Sciatic nerve (tissue), 2 donors: ENCODE measurements at regions not wholly inside any gene's neighbourhood (a gene's known extent, or its start where the extent isn't known, plus 50 kb on each side); places are given as distances from the start of the nearest gene placed in this dataset.

ENCODE experiments used
- ATAC-seq: fragments of 200-7000 bp; cut with Tn5 transposase; one replicate; pipeline ENCODE4 v1.9.1; 2020; ENCODE audit warnings: mild to moderate bottlenecking, moderate library complexity
- DNase-seq: peaks from one replicate; pipeline ENCODE4 v3.0.0-alpha.2; 2020; ENCODE audit warnings: low spot score
- intact Hi-C: fragments of 100-400 bp; cut with DNase I; formaldehyde crosslinking; loops from one replicate; pipeline ENCODE4 v1.14.2; 2022
- donor health status: DM: no; HTN: no; CAD: no.
- donor health status: DM: no; HTN: no; CAD: no.

GRCh38 chr3:54028372-54028771 is 94.0 kb upstream of the CACNA2D3 start:
- ATAC-seq = no peak

DNA sequence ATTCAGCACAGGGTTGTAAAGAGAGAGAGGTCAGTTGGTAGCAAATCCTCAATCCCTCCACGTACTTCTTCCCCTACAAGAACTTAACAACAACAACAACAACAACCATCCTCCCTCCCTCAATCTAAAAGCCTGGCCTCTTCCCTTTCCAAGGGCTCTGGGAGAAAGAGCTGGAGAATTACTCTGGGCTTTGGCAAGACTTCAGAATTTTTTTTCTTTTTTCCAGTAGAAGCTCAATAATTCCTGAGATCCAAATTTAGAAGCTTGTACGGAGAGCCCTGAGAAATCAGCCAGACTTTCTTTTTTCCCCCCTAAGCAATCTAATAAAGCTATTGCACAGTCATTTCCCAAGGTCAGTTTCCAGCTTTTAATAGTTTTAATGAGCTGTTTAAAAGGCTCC is 95.8 kb upstream of the CACNA2D3 start:
- DNase-seq = no peak
- intact Hi-C loops = no loop called here
- ATAC-seq = no peak

More at GRCh38 chr3:54028372-54028771, 94.0 kb upstream of the CACNA2D3 start:
- intact Hi-C loops = no loop called here
- no peak for DNase-seq

DNA sequence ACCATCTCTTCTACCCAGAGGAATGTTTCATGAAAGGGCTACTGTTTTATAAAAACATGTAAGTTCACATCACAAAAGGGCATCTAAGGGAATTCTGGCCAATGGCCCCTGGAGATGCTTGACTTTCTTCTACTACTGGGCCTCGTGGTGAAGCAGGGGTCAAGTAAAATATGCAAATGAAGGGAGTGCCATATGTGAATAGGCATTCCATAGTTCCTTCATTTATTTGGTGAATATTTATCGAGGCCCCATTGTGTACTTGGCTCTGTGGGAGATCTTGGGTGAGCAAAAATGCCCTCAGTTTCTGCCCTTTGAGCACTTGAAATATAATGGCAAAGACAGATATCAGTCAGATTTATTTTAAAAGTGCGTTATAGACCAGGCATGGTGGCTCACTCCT is 101.3 kb upstream of the CACNA2D3 start:
- intact Hi-C loops = no loop called here
- no peak for ATAC-seq
- DNase-seq = no peak

GRCh38 chr3:54020436-54020835 is 101.9 kb upstream of the CACNA2D3 start:
- intact Hi-C loops = no loop called here
- no peak for ATAC-seq
- DNase-seq = no peak

DNA sequence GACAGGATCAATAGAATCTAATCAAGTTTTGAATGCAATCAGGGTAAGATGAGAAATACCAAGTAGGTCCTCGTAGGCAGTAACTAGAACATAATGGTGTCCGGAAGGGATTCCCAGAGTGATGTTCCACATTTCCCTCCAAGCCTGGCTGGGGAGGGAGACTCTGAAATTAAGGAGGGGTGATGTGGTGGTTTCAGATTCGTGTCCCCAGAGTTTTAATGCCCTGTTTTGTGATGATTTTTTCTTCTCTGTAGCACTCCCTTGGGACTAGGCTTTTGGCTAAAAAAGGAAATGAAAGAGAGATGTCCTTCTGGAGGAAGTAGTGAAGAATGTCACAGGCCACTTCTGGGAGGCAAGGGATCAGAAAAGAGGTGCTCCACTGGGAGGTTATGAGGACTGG is 108.3 kb upstream of the CACNA2D3 start:
- DNase-seq (no peak), ATAC-seq (no peak)
- intact Hi-C loops = no loop called here

DNA sequence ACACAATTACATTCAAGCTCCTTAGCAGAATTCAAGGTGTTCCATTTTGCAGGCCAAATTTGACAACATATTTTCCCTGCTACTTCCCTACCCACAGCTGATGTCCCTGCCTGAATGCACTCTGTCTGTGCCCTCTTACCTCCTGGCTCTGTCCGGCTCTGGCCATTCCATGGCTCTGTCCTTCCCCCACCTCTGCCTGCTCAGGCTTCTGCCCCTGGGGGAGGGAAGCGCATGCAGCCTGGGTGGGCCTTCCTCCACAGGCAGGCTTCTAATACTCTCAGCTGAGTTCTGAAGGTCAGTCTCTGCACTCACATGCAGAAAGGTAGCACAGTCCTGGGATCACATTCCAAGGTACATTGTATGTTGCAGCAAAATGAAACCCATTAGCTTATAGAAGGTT is 113.6 kb upstream of the CACNA2D3 start:
- DNase-seq = no peak
- intact Hi-C loops = no loop called here
- no peak for ATAC-seq

- intact Hi-C loops = no loop called here
- DNase-seq (no peak), ATAC-seq (no peak)
Measured at GRCh38 chr3:54008099-54008498, 114.3 kb upstream of the CACNA2D3 start.

DNA sequence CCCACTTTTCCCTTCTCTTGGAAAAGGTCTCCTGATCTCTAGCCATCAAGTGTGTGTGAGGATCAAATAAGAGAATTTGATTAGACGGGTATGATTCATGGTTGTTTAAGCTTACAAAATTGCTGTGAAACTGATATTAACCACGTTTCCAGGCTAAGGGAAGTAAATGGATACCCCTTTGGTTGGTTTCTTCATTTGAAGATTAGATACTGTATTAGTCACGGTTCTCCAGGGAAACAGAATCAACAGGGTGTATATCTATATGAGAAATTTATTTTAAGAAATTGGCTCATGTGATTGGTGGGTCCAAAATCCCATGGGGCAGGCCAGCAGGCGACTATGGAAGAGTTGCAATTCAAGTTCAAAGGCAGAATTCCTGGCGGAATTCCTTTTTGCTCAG is 112.7 kb upstream of the SELENOK start:
- ATAC-seq (no peak), DNase-seq (no peak)
- intact Hi-C loops = no loop called here

DNA sequence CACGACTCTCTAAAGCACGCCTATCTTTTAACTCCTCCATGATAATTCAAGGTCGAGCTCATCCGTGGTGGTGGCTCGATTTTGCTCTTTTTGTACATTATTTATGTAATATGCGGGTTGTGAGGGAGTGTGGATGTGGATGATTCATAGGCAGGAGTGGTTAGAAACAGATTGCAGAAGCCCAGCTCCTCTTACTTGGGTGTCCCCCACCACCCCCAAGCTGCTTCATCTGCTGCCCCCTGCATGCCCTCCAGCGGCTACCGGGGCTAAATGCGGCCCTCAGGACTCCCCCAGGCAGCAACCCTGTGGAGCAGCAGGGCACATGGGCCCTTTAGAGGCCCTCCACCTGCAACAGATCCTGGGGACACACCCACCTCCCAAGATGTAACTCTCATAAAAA is 111.5 kb upstream of the SELENOK start:
- DNase-seq (no peak), ATAC-seq (no peak)
- intact Hi-C loops = no loop called here

- no peak for DNase-seq
- intact Hi-C loops = no loop called here
- no peak for ATAC-seq
Measured at GRCh38 chr3:53999725-54000124, 108.1 kb upstream of the SELENOK start.

GRCh38 chr3:53998980-53999379 is 107.3 kb upstream of the SELENOK start:
- ATAC-seq (no peak), DNase-seq (no peak)
- intact Hi-C loops = no loop called here

DNA sequence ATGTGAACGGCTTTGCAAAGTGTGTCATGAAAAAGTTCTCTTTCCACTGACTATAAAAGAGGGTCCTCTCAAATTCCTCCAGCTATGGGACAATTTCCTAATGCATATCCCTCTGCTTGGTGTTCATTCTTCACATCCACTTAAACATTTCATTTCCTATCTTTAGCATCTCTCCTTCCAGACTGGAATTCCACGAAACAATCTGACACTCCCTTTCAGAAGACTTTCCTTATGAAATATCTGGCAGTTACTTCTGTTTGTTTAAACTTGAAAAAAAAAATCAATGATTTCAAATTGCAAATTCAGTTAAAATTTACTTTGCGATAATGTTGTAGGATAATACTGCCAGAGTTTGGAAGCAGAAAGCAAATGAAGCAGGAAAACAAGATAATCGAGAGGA is 105.8 kb upstream of the SELENOK start:
- no peak for ATAC-seq
- intact Hi-C loops = no loop called here

GRCh38 chr3:53996141-53996874 is 104.6 kb upstream of the SELENOK start:
- peak; percentile 26 for ATAC-seq

More for the DNA sequence above, 105.8 kb upstream of the SELENOK start:
- no peak for DNase-seq

DNA sequence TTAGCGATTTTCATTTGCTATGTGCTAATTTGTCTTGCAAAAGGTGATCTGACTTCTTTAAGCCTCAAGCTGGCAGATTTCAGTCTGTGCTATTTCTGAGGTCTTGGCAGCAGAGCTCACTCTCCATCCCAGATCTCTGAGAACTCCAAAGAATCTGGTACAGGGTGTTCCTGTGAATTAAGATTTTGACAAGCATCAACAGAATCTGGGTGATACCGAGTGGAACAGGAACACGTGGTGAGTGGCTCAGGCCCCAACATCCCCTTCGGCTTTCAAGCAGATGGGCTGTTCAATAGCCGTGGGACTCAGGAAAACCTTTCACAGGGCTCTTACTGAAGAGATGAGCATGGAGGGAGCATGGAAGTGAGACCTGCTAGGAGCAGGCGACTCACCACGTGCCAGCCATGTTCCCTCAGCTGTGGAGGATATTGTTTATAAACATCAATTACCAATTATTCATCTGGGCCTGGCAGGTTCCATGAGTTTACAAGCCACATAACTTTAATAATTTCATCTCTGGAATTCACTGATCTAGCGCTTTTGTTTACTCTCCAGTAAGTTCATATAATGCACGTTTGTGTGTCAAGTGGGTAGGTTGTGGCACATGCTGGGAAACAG is 103.4 kb upstream of the SELENOK start:
- intact Hi-C loops = no loop called here
- ATAC-seq (no peak), DNase-seq (no peak)

More at GRCh38 chr3:53996141-53996874, 104.6 kb upstream of the SELENOK start:
- no peak for DNase-seq
- intact Hi-C loops = no loop called here

DNA sequence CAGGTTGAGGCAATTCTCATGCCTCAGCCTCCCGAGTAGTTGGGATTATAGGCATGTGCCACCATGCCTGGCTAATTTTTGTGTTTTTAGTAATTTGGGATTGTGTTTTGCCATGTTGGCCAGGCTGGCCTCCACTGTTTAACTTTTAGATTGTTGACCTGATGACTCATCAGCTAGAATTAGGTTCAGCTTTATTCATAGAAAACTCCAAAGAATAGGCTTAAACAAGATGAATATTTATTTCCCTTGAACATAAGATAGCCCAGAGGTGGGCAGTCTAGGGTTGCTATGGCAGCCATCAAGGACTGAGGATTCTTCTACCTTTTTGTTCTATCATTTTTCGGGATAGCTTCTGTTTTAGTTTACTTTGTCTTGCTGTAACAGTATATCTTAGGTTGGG is 99.6 kb upstream of the SELENOK start:
- intact Hi-C loops = no loop called here
- ATAC-seq (no peak), DNase-seq (no peak)

DNA sequence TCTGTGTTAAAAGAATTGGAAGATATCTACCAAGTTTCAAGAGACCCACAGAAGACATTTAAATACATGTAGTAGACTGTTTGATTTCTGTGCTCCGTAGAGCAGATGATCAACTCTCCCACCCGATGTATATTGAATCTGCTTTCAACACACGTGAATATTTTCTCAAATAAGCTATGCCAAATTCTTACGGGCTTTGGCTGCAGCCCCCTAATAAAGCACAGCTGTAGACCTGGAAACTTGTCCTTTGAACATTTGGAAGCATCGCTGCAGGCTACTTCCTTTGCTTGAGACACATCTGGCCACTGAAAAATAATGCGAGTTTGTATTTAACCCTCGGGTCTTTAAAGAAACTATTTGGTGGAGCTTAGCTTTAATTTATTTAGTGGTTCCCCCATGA is 98.3 kb upstream of the SELENOK start:
- ATAC-seq (no peak), DNase-seq (no peak)
- intact Hi-C loops = no loop called here

DNA sequence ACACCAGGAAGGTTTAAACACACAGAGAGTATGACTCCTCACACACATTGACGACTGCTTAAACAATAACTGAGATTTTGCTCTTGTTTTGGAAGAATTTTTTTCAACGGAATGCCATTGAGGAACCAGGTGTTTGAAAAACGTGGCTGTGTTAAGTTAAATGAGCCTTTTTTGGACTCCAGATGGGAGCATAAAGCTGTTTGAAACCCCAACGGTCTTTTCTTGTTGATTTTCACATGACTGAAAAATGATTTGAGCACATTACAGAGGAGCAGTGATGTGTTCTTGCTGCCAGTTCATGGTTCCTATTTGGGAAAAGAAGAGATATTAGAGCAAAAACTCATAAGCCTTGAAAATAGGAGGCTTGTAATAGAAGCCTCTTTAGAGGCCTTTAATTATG is 97.8 kb upstream of the SELENOK start:
- ATAC-seq = no peak
- DNase-seq = no peak
- intact Hi-C loops = no loop called here

DNA sequence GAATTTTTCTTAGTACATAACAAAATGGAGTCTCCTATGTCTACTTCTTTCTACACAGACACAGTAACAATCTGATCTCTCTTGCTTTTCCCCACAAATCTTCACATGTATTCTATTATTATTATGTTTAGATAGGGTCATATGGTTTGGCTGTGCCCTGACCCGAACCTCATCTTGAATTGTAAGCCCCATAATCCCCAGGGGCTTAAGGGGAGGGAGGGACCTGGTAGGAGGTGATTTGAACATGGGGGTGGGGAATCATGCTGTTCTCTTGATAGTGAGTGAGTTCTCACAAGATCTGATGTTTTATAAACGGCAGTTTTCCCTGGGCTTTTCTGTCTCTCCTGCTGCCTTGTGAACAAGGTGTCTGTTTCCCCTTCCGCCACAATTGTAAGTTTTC is 86.7 kb upstream of the SELENOK start:
- ATAC-seq (no peak), DNase-seq (no peak)
- intact Hi-C loops = no loop called here

DNA sequence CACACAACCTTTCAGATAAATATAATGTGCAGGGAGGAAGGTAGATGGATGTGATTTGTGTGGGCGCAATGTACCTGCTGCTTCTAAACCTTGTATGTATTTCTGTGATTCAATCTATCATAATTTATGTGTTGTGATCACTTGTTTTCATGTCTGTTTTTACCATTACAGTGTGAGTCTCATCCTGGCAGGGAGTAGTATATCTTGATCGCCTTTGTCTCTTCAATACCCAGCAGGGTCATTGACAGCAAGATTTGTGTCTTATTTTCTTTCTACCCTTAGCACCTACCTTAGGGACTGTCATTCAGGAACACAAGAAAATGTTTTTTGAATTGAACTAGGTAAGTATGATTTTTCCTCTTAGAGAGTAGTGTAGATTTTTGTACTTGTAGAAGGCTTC is 83.7 kb upstream of the SELENOK start:
- intact Hi-C loops = no loop called here
- DNase-seq (no peak), ATAC-seq (no peak)

- DNase-seq (no peak), ATAC-seq (no peak)
- intact Hi-C loops = no loop called here
Measured at GRCh38 chr3:53974324-53974723, 82.7 kb upstream of the SELENOK start.

DNA sequence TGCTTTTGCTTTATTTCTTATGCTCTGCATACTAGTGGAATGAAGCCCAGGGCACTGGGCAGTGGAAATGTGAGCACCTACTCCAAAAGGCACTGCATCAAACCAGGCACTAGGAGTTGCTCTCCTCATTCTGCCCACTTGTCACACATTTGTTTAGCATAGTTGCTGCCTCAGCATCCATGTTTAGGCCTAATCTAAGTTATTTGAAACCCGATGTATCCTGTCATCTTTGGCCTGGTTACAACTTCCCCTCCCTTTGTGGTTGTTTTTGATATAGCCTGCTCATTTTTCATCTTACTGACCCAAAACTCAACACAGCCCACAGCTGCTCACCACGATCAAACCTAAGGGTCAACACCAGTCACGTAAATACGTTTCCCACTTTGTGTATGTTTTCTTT is 82.2 kb upstream of the SELENOK start:
- no peak for ATAC-seq
- intact Hi-C loops = no loop called here
- DNase-seq = no peak
